NCI-H146 treated with DMSO at 0.1 percent for 48 hours (cell line): ENCODE measurements at regions not wholly inside any gene's neighbourhood (a gene's known extent, or its start where the extent isn't known, plus 50 kb on each side); places are given as distances from the start of the nearest gene placed in this dataset.
"Not testable (repeated sequence)": the region's sequence is repeated elsewhere in the genome, so short reads cannot be mapped to it uniquely, and the experiment has no call there.

Experiments used
- DNase-seq: peaks from one replicate; lab custom pipeline; 2025; ENCODE audit not compliant: unreplicated experiment; lab: John Stamatoyannopoulos, UW

DNA sequence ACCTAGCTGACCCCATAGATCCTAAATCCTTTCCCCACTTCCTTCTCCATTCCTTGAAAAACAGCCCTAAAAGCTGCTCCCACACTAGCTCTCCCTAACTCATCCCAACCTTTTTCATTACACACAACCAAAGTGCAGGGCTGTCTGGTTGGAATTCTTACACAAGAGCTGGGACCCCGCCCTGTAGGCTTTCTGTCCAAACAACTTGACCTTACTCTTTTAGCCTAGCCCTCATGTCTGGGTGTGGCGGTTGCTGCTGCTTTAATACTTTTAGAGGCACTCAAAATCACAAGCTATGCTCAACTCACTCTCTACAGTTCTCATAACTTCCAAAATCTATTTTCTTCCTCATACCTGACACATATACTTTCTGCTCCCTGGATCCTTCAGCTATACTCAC is 93.9 kb upstream of the TRIM24 start:
- DNase-seq, result not testable (repeated sequence)

DNA sequence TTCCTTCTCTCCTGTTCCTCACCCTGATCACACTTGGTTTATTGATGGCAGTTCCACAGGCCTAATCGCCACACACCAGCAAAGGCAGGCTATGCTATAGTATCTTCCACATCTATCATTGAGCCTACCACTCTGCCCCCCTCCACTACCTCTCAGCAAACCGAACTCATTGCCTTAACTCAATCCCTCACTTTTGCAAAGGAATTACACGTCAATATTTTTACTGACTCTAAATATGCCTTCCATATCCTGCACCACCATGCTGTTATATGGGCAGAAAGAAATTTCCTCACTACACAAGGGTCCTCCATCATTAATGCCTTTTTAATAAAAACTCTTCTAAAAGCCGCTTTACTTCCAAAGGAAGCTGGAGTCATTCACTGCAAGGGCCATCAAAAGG is 93.4 kb upstream of the TRIM24 start:
- DNase-seq, result not testable (repeated sequence)

- no peak for DNase-seq
Observed at GRCh38 chr7:138369797-138370196, 90.3 kb upstream of the TRIM24 start.

DNA sequence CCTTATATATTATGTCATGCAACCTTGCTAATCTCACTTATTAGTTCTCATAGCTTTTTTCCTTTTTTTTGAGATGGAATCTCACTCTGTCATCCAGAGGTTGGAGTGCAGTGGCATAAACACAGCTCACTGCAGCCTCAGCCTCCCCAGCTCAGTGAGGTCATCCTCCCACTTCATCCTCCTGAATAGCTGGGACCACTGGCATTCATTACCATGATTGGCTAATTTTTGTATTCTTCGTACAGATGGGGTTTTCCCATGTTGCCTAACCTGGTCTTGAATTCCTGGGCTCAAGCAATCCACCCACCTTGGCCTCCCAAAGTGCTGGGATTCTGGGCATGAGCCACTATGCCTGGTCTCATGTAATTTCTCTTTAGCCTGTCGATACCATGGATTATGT is 89.1 kb upstream of the TRIM24 start:
- no peak for DNase-seq

DNA sequence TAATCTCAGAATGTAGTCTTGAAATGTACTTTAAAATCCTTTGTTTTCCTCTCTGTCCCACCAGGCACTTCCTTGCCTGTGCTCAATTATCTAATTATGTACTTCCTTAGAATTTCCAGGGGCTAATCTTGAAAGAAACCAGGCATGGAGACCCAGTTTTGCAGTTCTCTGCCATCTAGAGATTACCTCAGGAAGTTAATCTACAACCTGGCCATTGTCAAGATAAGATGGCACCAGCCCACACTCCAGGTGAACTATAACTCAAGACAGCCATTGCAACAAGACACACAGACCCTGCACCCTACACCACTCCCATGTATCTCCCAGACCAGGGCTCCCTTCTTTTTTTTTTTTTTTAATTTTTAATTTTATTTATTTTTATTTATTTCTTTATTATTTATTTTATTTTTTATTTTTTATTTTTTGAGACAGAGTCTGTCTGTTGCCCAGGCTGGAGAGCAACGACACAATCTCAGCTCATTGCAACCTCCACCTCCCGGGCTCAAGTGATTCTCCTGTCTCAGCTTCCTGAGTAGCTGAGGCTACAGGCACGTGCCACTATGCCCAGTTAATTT is 85.9 kb upstream of the TRIM24 start:
- DNase-seq, result no peak

GRCh38 chr7:138377306-138377705 is 82.8 kb upstream of the TRIM24 start:
- DNase-seq, result no peak

- DNase-seq, result no peak
Observed at GRCh38 chr7:138378741-138379559, 81.1 kb upstream of the TRIM24 start.

- DNase-seq, result no peak
Observed at GRCh38 chr7:138382862-138383565, 77.0 kb upstream of the TRIM24 start.

- DNase-seq, result no peak
Observed at GRCh38 chr7:138386821-138387220, 73.2 kb upstream of the TRIM24 start.

DNA sequence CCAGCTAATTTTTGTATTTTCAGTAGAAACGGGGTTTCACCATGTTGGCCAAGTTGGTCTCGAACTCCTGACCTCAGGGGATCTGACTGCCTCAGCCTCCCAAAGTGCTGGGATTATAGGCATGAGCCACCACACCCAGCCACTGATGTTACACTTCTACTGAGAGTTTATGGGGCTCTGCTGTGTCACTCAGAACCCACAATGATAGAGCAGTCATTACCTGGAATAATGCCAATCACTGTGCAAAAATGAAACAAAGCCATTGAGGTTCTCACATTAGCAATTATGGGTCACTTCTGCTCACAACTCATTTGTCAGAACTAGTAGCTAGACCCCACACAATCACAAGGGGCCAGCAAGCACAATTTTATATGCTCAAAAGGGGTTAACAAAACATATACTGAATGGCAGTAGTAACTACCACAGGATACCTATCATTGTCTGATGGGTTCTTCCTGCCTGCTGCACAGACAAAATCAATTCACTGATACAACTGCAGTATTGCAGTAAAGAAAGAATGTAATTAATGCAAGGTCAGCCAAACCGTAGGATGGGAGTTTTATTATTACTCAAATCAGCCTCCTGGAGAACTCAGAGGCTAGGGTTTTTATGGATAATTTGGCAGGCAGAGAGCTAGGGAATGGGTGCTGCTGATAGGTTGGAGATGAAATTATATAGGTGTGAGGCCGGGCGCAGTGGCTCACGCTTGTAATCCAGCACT is 72.1 kb upstream of the TRIM24 start:
- DNase-seq, result no peak

- no peak for DNase-seq
Observed at GRCh38 chr7:138388673-138389491, 71.2 kb upstream of the TRIM24 start.

DNA sequence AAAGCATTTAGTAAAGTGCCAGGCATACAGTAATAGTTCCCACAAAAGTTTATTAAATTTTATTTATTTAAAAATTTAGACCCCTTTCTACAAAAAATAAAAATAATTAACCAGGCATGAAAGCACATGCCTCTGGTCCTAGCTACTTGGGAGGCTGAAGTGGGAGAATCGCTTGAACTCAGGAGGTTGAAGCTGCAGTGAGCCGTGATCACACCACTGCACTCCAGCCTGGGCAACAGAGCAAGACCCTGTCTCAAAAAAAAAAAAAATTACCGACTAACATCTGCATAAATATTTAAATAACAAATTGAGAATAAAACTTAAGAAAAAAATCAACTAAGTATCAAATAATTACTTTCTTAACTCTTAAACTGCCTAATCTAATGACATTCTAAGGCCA is 64.3 kb upstream of the TRIM24 start:
- no peak for DNase-seq

- no peak for DNase-seq
Observed at GRCh38 chr7:138396251-138397070, 63.6 kb upstream of the TRIM24 start.

GRCh38 chr7:138397071-138397433 is 63.0 kb upstream of the TRIM24 start:
- DNase-seq, result not testable (repeated sequence)

DNA sequence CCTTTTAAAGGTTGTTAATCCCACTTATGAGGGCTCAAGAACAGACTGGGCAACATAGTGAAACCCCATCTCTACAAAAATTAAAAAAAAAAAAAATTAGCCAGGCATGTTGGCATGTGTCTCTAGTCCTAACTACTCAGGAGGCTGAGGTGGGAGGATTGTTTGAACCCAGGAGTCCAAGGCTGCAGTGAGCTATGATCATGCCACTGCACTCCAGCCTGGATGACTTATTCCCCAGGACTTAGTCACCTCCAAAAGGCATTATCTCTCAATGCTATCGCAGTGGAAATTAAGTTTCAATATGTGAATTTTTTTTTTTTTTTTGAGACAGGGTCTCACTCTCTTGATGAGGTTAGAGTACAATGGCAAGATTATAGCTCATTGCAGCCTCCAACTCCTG is 61.2 kb upstream of the TRIM24 start:
- no peak for DNase-seq

DNA sequence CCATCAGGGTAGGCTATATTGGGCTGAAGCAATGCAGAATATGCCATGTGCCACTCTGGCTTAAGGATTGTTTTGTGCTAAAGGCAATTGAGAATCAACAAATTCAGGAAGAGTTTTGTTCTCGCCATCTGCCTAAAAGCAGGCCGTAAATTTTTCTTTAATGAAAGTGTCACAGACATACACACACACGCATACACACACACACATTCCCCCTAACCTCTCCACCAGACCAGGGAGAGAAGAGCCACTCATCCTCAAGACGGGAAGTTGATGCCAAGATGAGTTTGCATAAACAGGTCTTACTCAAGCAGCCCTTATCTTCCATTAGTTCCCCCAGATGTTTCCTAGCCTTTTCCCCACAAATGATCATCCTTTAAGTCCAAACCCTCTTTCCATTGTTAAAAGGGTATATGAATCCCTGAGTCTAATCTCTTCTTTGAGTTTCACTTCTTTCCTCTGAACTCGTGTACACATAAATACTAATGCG is 59.6 kb upstream of the TRIM24 start:
- DNase-seq, result no peak

- DNase-seq, result no peak
Observed at GRCh38 chr7:138402749-138403148, 57.3 kb upstream of the TRIM24 start.

DNA sequence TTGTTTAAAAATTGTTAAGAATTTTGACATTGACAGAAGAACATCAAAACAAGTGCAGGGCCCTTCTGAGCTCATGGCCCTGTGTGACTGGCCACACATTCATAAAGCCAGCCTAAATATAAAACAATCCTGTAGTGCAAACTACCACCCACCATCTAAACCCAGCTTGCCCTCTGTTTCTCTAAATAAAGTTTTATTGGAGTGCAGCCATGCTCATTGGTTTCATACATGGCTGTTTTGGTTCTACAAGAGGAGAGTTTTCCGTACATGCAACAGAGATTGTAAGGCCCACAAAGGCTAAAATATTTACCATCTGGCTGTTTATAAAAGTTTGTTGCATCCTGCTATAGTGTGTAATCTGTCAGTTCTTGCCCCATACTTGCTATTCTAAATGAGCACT is 54.6 kb upstream of the TRIM24 start:
- DNase-seq, result no peak

- no peak for DNase-seq
Observed at GRCh38 chr7:138407792-138408191, 52.3 kb upstream of the TRIM24 start.
